Panc1 (cell line): ENCODE measurements at regions not wholly inside any gene's neighbourhood (a gene's known extent, or its start where the extent isn't known, plus 50 kb on each side); places are given as distances from the start of the nearest gene placed in this dataset.
"Not testable (repeated sequence)": the region's sequence is repeated elsewhere in the genome, so short reads cannot be mapped to it uniquely, and the experiment has no call there.

Experiments
- ATAC-seq: fragments of 200-7000 bp; cut with Tn5 transposase; 2 replicates; pipeline ENCODE4 v1.9.1; 2020; ENCODE audit warnings: mild to moderate bottlenecking, moderate library complexity
- BruUV-seq: library from RNA; stranded (reverse); fragments of 400-500 nt; replicated peaks from 2 replicates; lab custom pipeline; 2021; lab: Mats Ljungman, UMichigan
- CTCF ChIA-PET: fragments of 300-600 bp; sonication (Branson Sonifier 250); formaldehyde crosslinking; loops from one replicate; lab custom pipeline; 2022; ENCODE audit warnings: antibody characterized with exemption; lab: Charles Lee
- POLR2A ChIA-PET: fragments of 300-600 bp; sonication (Branson Sonifier 250); formaldehyde crosslinking; loops from one replicate; lab custom pipeline; 2022; ENCODE audit warnings: antibody characterized with exemption; lab: Charles Lee
- DNase-seq: peaks from one replicate; pipeline ENCODE4 v3.0.0-alpha.2; 2010; ENCODE audit warnings: low read depth, low spot score
- H3K27ac ChIP-seq: 2 replicates; pipeline ENCODE4 v1.5.1; 2011; ENCODE audit warnings: mild to moderate bottlenecking, low read length, inconsistent platforms
- H3K27me3 ChIP-seq: fragments of 200-500 bp; sonication (Bioruptor generic); 2 replicates; pipeline ENCODE4 v1.6.0; 2014; ENCODE audit warnings: low read length, inconsistent platforms; ENCODE audit not compliant: control insufficient read depth, insufficient read depth
- H3K36me3 ChIP-seq: fragments of 200-500 bp; sonication (Bioruptor generic); 2 replicates; pipeline ENCODE4 v1.5.1; 2014; ENCODE audit warnings: inconsistent platforms, mild to moderate bottlenecking, low read length, moderate library complexity; ENCODE audit not compliant: control insufficient read depth, insufficient read depth
- H3K4me1 ChIP-seq: 2 replicates; pipeline ENCODE4 v1.5.1; 2011; ENCODE audit warnings: inconsistent platforms, mild to moderate bottlenecking, low read length, moderate library complexity; ENCODE audit not compliant: control insufficient read depth, insufficient read depth
- H3K4me3 ChIP-seq, 2 experiments: 2 replicates each; pipeline ENCODE4 v1.5.1; 2011 to 2012; ENCODE audit warnings: low read depth in 2 of 2, low read length in 2 of 2, mild to moderate bottlenecking in 2 of 2, inconsistent platforms in 1 of 2, moderate library complexity in 1 of 2
- H3K9me3 ChIP-seq: fragments of 200-500 bp; sonication (Bioruptor generic); 2 replicates; pipeline ENCODE4 v1.5.1; 2014; ENCODE audit warnings: low read depth, mild to moderate bottlenecking, inconsistent platforms, low read length, moderate library complexity; ENCODE audit not compliant: control insufficient read depth, insufficient read depth
- CTCF ChIP-seq: fragments of 450-650 bp; IDR thresholded peaks from 2 replicates; pipeline ENCODE4 v1.5.1; 2017; ENCODE audit warnings: mild to moderate bottlenecking
- POLR2AphosphoS5 ChIP-seq: IDR thresholded peaks from 2 replicates; pipeline ENCODE4 v1.6.1; 2012; ENCODE audit warnings: mild to moderate bottlenecking, low read depth, low read length, moderate library complexity
- REST ChIP-seq, 2 experiments: IDR thresholded peaks; 2 replicates each; pipeline ENCODE4 v1.6.1; 2011 to 2012; ENCODE audit warnings: low read depth in 2 of 2, control low read depth in 1 of 2, low read length in 1 of 2, mild to moderate bottlenecking in 1 of 2, moderate library complexity in 1 of 2; ENCODE audit not compliant: insufficient read depth in 1 of 2
- SIN3A ChIP-seq: IDR thresholded peaks from 2 replicates; pipeline ENCODE4 v1.6.1; 2012; ENCODE audit warnings: low read depth, mild to moderate bottlenecking, low read length, moderate library complexity, borderline replicate concordance; ENCODE audit not compliant: insufficient read depth
- TCF7L2 ChIP-seq: IDR thresholded peaks from 2 replicates; pipeline ENCODE4 v1.6.1; 2011; ENCODE audit warnings: mild to moderate bottlenecking, low read depth, low read length, inconsistent platforms
- in situ Hi-C: cut with HindIII; loops from 2 replicates; pipeline ENCODE4 v1.10.0; 2016; ENCODE audit warnings: low sequenced_read_pairs, low pct_unique_long_range_greater_than_20kb
- intact Hi-C: fragments of 100-400 bp; cut with micrococcal nuclease; formaldehyde crosslinking; loops from one replicate; pipeline ENCODE4 v1.10.0; 2022; ENCODE audit not compliant: unreplicated experiment

GRCh38 chr12:131473741-131474709, 236.9 kb upstream of the SFSWAP start:
- in situ Hi-C loops = no loop called here
- no peak for ATAC-seq

GRCh38 chr12:131475012-131475411, 235.9 kb upstream of the SFSWAP start:
- H3K27me3 ChIP-seq, POLR2A ChIA-PET, DNase-seq, ATAC-seq, H3K4me1 ChIP-seq, CTCF ChIA-PET, H3K36me3 ChIP-seq, H3K27ac ChIP-seq, H3K4me3 ChIP-seq, in situ Hi-C loops, intact Hi-C loops, BruUV-seq, H3K9me3 ChIP-seq: not testable (repeated sequence)

More at GRCh38 chr12:131473741-131474709, 236.9 kb upstream of the SFSWAP start:
- Histone ChIP-seq H3K4me1 (no peaks in the 10 kb centered on the region), H3K27ac (no peak overlapping the region), H3K36me3 (no peaks in the 10 kb centered on the region), H3K4me3 (no peak overlapping the region), H3K9me3 (no peaks in the 10 kb centered on the region), H3K27me3 (no peaks in the 10 kb centered on the region)
- intact Hi-C loops = no loop called here
- CTCF ChIA-PET = interaction anchor here (1.1 kb wide), 1 partner anchor 19 kb away, joined by 4 read pairs; no protein-coding TSS in a partner anchor
- DNase-seq = no peak
- POLR2A ChIA-PET = no interaction called here
- no TSS peak for BruUV-seq
- TF ChIP-seq CTCF (no peak), REST (IDR thresholded peaks at IDR 0.05; ENCODE audit: insufficient read depth in 1 of 2, low read depth in 2 of 2, low read length in 1 of 2) (no peak), TCF7L2 (no peak), SIN3A (no peak), POLR2AphosphoS5 (no peak)

GRCh38 chr12:131477613-131478012, 233.3 kb upstream of the SFSWAP start:
- Histone ChIP-seq H3K36me3 (no peaks in the 10 kb centered on the region), H3K4me1 (no peaks in the 10 kb centered on the region), H3K27ac (no peak overlapping the region), H3K4me3 (no peak overlapping the region), H3K27me3 (no peaks in the 10 kb centered on the region), H3K9me3 (no peaks in the 10 kb centered on the region)
- no peak for ATAC-seq
- intact Hi-C loops = no loop called here
- in situ Hi-C loops = no loop called here
- BruUV-seq = no TSS peak
- CTCF ChIA-PET = no interaction called here
- DNase-seq = no peak
- TF ChIP-seq SIN3A = no peak
- no peak for TF ChIP-seq POLR2AphosphoS5
- no peak for TF ChIP-seq CTCF
- no peak for TF ChIP-seq REST (IDR thresholded peaks at IDR 0.05; ENCODE audit: insufficient read depth in 1 of 2, low read depth in 2 of 2, low read length in 1 of 2)
- no peak for TF ChIP-seq TCF7L2
- POLR2A ChIA-PET = no interaction called here
